ENCODE measurements at regions not wholly inside any gene's neighbourhood (a gene's known extent, or its start where the extent isn't known, plus 50 kb on each side); places are given as distances from the start of the nearest gene placed in this dataset.

- no peak overlapping the region for H3K27ac ChIP-seq (ENCODE audit: low read depth, low read length)
Measured at GRCh38 chr1:157274698-157275534, 136.7 kb upstream of the ETV3 start.

GRCh38 chr1:157272729-157273524, 134.7 kb upstream of the ETV3 start:
- ChIA-PET POLR2A (no interaction called here), CTCF (no interaction called here)
- TF ChIP-seq, protein P1, sequence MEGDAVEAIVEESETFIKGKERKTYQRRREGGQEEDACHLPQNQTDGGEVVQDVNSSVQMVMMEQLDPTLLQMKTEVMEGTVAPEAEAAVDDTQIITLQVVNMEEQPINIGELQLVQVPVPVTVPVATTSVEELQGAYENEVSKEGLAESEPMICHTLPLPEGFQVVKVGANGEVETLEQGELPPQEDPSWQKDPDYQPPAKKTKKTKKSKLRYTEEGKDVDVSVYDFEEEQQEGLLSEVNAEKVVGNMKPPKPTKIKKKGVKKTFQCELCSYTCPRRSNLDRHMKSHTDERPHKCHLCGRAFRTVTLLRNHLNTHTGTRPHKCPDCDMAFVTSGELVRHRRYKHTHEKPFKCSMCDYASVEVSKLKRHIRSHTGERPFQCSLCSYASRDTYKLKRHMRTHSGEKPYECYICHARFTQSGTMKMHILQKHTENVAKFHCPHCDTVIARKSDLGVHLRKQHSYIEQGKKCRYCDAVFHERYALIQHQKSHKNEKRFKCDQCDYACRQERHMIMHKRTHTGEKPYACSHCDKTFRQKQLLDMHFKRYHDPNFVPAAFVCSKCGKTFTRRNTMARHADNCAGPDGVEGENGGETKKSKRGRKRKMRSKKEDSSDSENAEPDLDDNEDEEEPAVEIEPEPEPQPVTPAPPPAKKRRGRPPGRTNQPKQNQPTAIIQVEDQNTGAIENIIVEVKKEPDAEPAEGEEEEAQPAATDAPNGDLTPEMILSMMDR (IDR thresholded peaks at IDR 0.05; ENCODE audit: low read depth, low read length), result no peak
- H3K27ac ChIP-seq (ENCODE audit: low read depth, low read length), result no peak overlapping the region
- DNase-seq (ENCODE audit: low read depth, low spot score), result no peak
- H3K4me3 ChIP-seq (ENCODE audit: low read depth, low read length), result no peak overlapping the region
- H3K9me3 ChIP-seq (ENCODE audit: control insufficient read depth, insufficient read depth, low read length), result no peaks in the 10 kb centered on the region
- peaks cover 4% of the 10 kb centered on the region for H3K27me3 ChIP-seq (ENCODE audit: control insufficient read depth, insufficient read depth, low read length)

More at GRCh38 chr1:157274698-157275534, 136.7 kb upstream of the ETV3 start:
- ChIA-PET POLR2A (no interaction called here), CTCF (no interaction called here)
- TF ChIP-seq, protein P1 (IDR thresholded peaks at IDR 0.05; ENCODE audit: low read depth, low read length), result no peak
- DNase-seq (ENCODE audit: low read depth, low spot score), result no peak
- Histone ChIP-seq H3K9me3 (ENCODE audit: control insufficient read depth, insufficient read depth, low read length) (no peaks in the 10 kb centered on the region), H3K27me3 (ENCODE audit: control insufficient read depth, insufficient read depth, low read length) (peaks cover 15% of the 10 kb centered on the region), H3K4me3 (ENCODE audit: low read depth, low read length) (no peak overlapping the region)

- CTCF ChIA-PET, result no interaction called here
Measured at GRCh38 chr1:157272264-157272663, 134.1 kb upstream of the ETV3 start.

GRCh38 chr1:157270705-157271274, 132.6 kb upstream of the ETV3 start:
- TF ChIP-seq, protein P1 (IDR thresholded peaks at IDR 0.05; ENCODE audit: low read depth, low read length), result no peak
- H3K4me3 ChIP-seq (ENCODE audit: low read depth, low read length), result no peak overlapping the region
- ChIA-PET CTCF (no interaction called here), POLR2A (no interaction called here)
- H3K27ac ChIP-seq (ENCODE audit: low read depth, low read length), result no peak overlapping the region
- DNase-seq (ENCODE audit: low read depth, low spot score), result no peak
- no peaks in the 10 kb centered on the region for H3K9me3 ChIP-seq (ENCODE audit: control insufficient read depth, insufficient read depth, low read length)
- no peaks in the 10 kb centered on the region for H3K27me3 ChIP-seq (ENCODE audit: control insufficient read depth, insufficient read depth, low read length)

More at GRCh38 chr1:157272264-157272663, 134.1 kb upstream of the ETV3 start:
- TF ChIP-seq, protein P1 (IDR thresholded peaks at IDR 0.05; ENCODE audit: low read depth, low read length), result no peak
- no peak for DNase-seq (ENCODE audit: low read depth, low spot score)
- Histone ChIP-seq H3K4me3 (ENCODE audit: low read depth, low read length) (no peak overlapping the region), H3K9me3 (ENCODE audit: control insufficient read depth, insufficient read depth, low read length) (no peaks in the 10 kb centered on the region), H3K27ac (ENCODE audit: low read depth, low read length) (no peak overlapping the region), H3K27me3 (ENCODE audit: control insufficient read depth, insufficient read depth, low read length) (no peaks in the 10 kb centered on the region)
- POLR2A ChIA-PET, result no interaction called here
